Neural cell (in vitro differentiated cells): ENCODE measurements at regions not wholly inside any gene's neighbourhood (a gene's known extent, or its start where the extent isn't known, plus 50 kb on each side); places are given as distances from the start of the nearest gene placed in this dataset.

Experiments used
- H2AFZ ChIP-seq: fragments of 200-600, 300-800 bp; sonication (generic), shearing (Covaris generic); 2 replicates; pipeline ENCODE4 v1.6.0; 2014; ENCODE audit warnings: low read depth, mild to moderate bottlenecking, antibody characterized with exemption, low read length, moderate library complexity
- H3F3A ChIP-seq: fragments of 200-600 bp; shearing (Covaris generic); 2 replicates; pipeline ENCODE4 v1.6.1; 2016; ENCODE audit warnings: mild to moderate bottlenecking, moderate library complexity, mixed read lengths, antibody characterized with exemption, low read length; ENCODE audit not compliant: insufficient read depth, poor library complexity, severe bottlenecking
- H3K27ac ChIP-seq: fragments of 200-600, 300-800 bp; sonication (generic), shearing (Covaris generic); 2 replicates; pipeline ENCODE4 v1.5.1; 2014; ENCODE audit warnings: mild to moderate bottlenecking, low read length, moderate library complexity
- H3K27me3 ChIP-seq: fragments of 300-800, 200-600 bp; sonication (generic), shearing (Covaris generic); 2 replicates; pipeline ENCODE4 v1.6.0; 2014; ENCODE audit warnings: mild to moderate bottlenecking, low read depth, low read length, moderate library complexity; ENCODE audit not compliant: insufficient read depth
- H3K36me3 ChIP-seq: fragments of 300-800, 200-600 bp; sonication (generic), shearing (Covaris generic); 2 replicates; pipeline ENCODE4 v1.5.1; 2014; ENCODE audit warnings: mild to moderate bottlenecking, antibody characterized with exemption, low read length, moderate library complexity; ENCODE audit not compliant: insufficient read depth
- H3K4me2 ChIP-seq: fragments of 300-800, 200-600 bp; sonication (generic), shearing (Covaris generic); 2 replicates; pipeline ENCODE4 v1.6.0; 2014; ENCODE audit warnings: mild to moderate bottlenecking, low read length
- H3K4me3 ChIP-seq: fragments of 300-800, 200-600 bp; sonication (generic), shearing (Covaris generic); 2 replicates; pipeline ENCODE4 v1.5.1; 2014; ENCODE audit warnings: mild to moderate bottlenecking, low read length, moderate library complexity
- H3K79me2 ChIP-seq: fragments of 200-600 bp; shearing (Covaris generic); replicated peaks from 2 replicates; pipeline ENCODE4 v1.6.0; 2014; ENCODE audit warnings: mild to moderate bottlenecking, low read length, moderate library complexity; ENCODE audit not compliant: insufficient read depth
- H3K9ac ChIP-seq: fragments of 300-800, 200-600 bp; sonication (generic), shearing (Covaris generic); 2 replicates; pipeline ENCODE4 v1.6.1; 2016; ENCODE audit warnings: mild to moderate bottlenecking, low read length, mixed read lengths
- H3K9me2 ChIP-seq: fragments of 200-600 bp; shearing (Covaris generic); 2 replicates; pipeline ENCODE4 v1.6.1; 2016; ENCODE audit warnings: mild to moderate bottlenecking, low read length, mixed read lengths; ENCODE audit not compliant: insufficient read depth
- H3K9me3 ChIP-seq: fragments of 200-600, 300-800 bp; sonication (generic), shearing (Covaris generic); 2 replicates; pipeline ENCODE4 v1.6.1; 2016; ENCODE audit warnings: mild to moderate bottlenecking, mixed run types, low read length, moderate library complexity, mixed read lengths
- H4K20me1 ChIP-seq: fragments of 200-600 bp; shearing (Covaris generic); 2 replicates; pipeline ENCODE4 v1.6.1; 2016; ENCODE audit warnings: mild to moderate bottlenecking, mixed run types; ENCODE audit not compliant: insufficient read depth
- CTCF ChIP-seq: fragments of 450-650 bp; IDR thresholded peaks from 2 replicates; pipeline ENCODE4 v1.5.1; 2014; ENCODE audit warnings: antibody characterized with exemption, mild to moderate bottlenecking, moderate library complexity; ENCODE audit not compliant: poor library complexity, severe bottlenecking
- EP300 ChIP-seq: fragments of 450-650 bp; conservative IDR thresholded peaks from 2 replicates; pipeline ENCODE4 v1.6.1; 2014; ENCODE audit warnings: antibody characterized with exemption, mild to moderate bottlenecking, moderate library complexity; ENCODE audit not compliant: poor library complexity, severe bottlenecking
- EZH2 ChIP-seq: fragments of 200-600, 300-800 bp; shearing (Covaris generic), sonication (generic); IDR thresholded peaks from 2 replicates; pipeline ENCODE4 v1.6.1; 2014; ENCODE audit warnings: antibody characterized with exemption, low read length, borderline replicate concordance, mild to moderate bottlenecking; ENCODE audit not compliant: insufficient read depth, poor library complexity, severe bottlenecking
- MXI1 ChIP-seq: fragments of 450-650 bp; conservative IDR thresholded peaks from 2 replicates; pipeline ENCODE4 v1.6.1; 2014; ENCODE audit warnings: antibody characterized with exemption, mild to moderate bottlenecking; ENCODE audit not compliant: poor library complexity, severe bottlenecking
- POLR2AphosphoS5 ChIP-seq: IDR thresholded peaks from 2 replicates; pipeline ENCODE4 v1.6.1; 2012
- RAD21 ChIP-seq: fragments of 450-650 bp; conservative IDR thresholded peaks from 2 replicates; pipeline ENCODE4 v1.6.1; 2014; ENCODE audit warnings: antibody characterized with exemption, mild to moderate bottlenecking, moderate library complexity
- REST ChIP-seq: IDR thresholded peaks from 2 replicates; pipeline ENCODE4 v1.6.1; 2012; ENCODE audit warnings: borderline replicate concordance
- SMC3 ChIP-seq: fragments of 450-650 bp; conservative IDR thresholded peaks from 2 replicates; pipeline ENCODE4 v1.6.1; 2014; ENCODE audit warnings: antibody characterized with exemption, mild to moderate bottlenecking, moderate library complexity; ENCODE audit not compliant: poor library complexity
- TAF1 ChIP-seq: IDR thresholded peaks from 2 replicates; pipeline ENCODE4 v1.6.1; 2012; ENCODE audit warnings: low read depth

DNA sequence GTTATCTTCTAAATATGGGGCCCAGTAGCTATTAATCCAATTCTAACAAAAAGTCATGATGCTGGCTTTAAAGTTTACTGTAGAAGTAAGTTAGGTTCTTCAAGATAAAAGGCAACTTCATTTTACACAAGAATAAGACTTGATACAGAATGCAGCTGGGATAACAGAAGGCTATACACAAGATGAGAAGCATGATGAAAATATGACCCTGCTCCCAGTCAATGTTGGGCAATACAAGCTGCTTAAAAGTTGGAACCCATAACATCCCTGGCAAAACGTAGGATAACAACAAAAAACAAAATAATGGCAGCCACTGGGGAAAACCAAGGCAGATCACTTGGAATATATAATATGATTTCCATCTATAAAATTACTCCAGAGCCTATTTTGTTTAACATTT, 87.6 kb upstream of the RSPO3 start:
- H3K27me3 ChIP-seq, result no peaks in the 10 kb centered on the region
- no peak overlapping the region for H3K9ac ChIP-seq
- no peak for TF ChIP-seq TAF1
- TF ChIP-seq SMC3, result no peak
- no peak for TF ChIP-seq MXI1
- no peak for TF ChIP-seq CTCF
- no peak for TF ChIP-seq EP300
- TF ChIP-seq POLR2AphosphoS5, result no peak
- TF ChIP-seq REST, result no peak
- no peak for TF ChIP-seq RAD21
- TF ChIP-seq EZH2, result no peak
- H3K4me3 ChIP-seq, result no peak overlapping the region
- H3K79me2 ChIP-seq, result no peaks in the 10 kb centered on the region
- no peaks in the 10 kb centered on the region for H3F3A ChIP-seq
- H2AFZ ChIP-seq, result no peak overlapping the region
- no peaks in the 10 kb centered on the region for H3K9me2 ChIP-seq
- no peak overlapping the region for H3K4me2 ChIP-seq
- no peak overlapping the region for H3K27ac ChIP-seq
- no peaks in the 10 kb centered on the region for H4K20me1 ChIP-seq
- H3K36me3 ChIP-seq, result no peaks in the 10 kb centered on the region
- H3K9me3 ChIP-seq, result no peaks in the 10 kb centered on the region

DNA sequence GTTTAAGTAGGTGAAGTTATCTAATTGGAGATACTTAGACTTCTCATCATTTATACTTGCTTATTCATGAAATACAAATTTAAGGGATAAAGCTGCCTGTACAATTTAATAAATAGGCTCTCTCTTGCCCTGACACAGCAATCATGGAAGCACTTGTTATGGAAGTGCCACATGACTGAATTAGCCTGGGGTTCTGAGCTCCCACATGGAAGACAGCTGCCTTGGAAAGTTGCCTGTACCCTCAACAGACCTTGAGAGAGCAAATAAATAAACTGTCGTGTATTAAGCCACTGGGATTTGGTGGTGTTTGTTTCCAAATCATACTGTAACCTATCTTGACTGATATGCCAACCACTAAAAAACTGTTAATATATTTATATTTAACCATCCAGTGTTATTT, 87.0 kb upstream of the RSPO3 start:
- H3K4me3 ChIP-seq, result no peak overlapping the region
- no peak for TF ChIP-seq POLR2AphosphoS5
- TF ChIP-seq MXI1, result no peak

DNA sequence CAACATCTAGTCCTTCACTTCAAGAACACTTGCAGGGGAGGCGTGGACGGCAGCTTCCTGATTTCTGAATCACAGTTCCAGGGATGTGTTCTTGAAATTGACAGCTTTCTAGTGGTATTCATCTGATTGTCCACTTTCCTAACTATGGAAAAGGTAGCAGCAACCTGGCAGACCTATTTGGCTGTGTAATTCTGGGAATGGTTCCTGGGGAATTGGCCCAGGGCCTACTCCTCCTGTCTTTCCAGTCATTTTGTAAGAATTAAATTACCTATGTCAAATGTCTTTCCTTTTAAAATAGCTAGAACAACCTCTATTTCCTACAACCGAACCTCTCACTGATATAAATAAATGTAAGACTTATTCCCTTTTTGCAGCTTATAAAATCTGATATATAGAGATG, 85.5 kb upstream of the RSPO3 start:
- H3K9me3 ChIP-seq, result no peaks in the 10 kb centered on the region
- H3K27me3 ChIP-seq, result no peaks in the 10 kb centered on the region
- no peak overlapping the region for H3K27ac ChIP-seq
- H3K4me3 ChIP-seq, result no peak overlapping the region
- TF ChIP-seq POLR2AphosphoS5 (no peak), CTCF (no peak), EZH2 (no peak), RAD21 (no peak), REST (no peak), TAF1 (no peak), MXI1 (no peak), SMC3 (no peak), EP300 (no peak)
- H3K4me2 ChIP-seq, result no peak overlapping the region
- H3K9ac ChIP-seq, result no peak overlapping the region
- no peaks in the 10 kb centered on the region for H3K79me2 ChIP-seq
- no peaks in the 10 kb centered on the region for H3K36me3 ChIP-seq
- H3F3A ChIP-seq, result no peaks in the 10 kb centered on the region
- H3K9me2 ChIP-seq, result no peaks in the 10 kb centered on the region
- no peak overlapping the region for H2AFZ ChIP-seq
- H4K20me1 ChIP-seq, result no peaks in the 10 kb centered on the region

More for the DNA sequence above, 87.0 kb upstream of the RSPO3 start:
- Histone ChIP-seq H3K27me3 (no peaks in the 10 kb centered on the region), H3K9me2 (no peaks in the 10 kb centered on the region), H3K9ac (no peak overlapping the region), H3F3A (no peaks in the 10 kb centered on the region), H3K79me2 (no peaks in the 10 kb centered on the region), H4K20me1 (no peaks in the 10 kb centered on the region), H3K27ac (no peak overlapping the region), H2AFZ (no peak overlapping the region), H3K36me3 (no peaks in the 10 kb centered on the region), H3K9me3 (no peaks in the 10 kb centered on the region), H3K4me2 (no peak overlapping the region)
